ENCODE measurements at regions not wholly inside any gene's neighbourhood (a gene's known extent, or its start where the extent isn't known, plus 50 kb on each side); places are given as distances from the start of the nearest gene placed in this dataset.

DNA sequence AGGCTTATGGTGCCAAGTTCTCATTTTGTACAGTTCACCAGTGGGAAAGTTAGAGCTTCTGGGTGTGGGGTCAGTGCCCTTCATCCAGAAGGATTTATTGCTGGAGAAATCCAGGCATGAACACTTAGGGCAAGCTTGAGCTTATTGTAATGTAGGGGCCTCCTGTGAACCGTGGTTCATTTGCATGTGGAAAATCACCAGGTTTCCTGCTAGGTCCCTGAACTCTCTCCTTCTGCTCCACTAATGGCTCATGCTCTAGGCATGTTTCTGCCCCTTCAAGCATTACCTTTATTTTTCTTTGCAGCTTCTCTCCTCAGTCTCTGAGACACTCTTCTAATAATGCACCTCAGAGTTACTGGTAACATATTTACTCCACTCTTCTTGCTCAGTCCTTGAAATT, 79.3 kb upstream of the FAM98A start:
- DNase-seq (ENCODE audit: low read depth in 4 of 4, low spot score in 1 of 4): no peak

DNA sequence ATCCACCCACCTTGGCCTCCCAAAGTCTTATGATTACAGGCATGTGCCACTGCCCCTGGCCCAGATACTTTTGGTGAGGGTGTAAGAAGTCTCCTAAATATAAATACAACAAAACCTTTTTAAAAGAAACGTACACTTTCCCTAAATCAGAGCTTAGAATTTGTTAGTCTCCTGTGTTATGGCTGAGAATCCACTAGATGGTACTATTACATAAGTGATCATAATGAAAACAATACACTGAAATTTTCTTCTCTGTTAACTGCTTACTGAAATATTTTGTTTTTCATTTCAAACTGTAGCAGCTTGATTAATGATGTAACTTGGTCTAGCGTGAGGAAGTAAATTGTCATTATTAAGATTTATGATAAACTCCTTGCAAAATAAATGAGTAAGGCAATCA, 74.8 kb upstream of the FAM98A start:
- no peak for DNase-seq (ENCODE audit: low read depth in 4 of 4, low spot score in 1 of 4)

DNA sequence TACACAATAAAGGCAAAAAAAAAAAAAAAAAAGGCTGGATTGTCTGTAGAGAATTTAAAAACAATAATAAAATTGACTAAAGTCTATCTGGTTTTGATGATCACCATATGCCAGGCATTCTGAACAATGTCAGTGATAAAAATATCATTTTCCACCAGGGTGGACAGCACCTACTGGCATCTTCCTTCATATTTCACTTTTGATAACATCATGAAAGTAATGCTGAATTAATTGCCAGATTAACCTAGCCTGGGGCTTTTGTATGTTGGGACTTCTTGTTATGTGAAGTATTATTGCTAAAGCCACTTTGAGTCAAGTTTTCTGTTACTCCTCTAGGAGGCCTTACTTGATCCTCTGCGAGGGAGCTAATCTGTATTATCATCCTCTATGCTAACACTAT, 73.8 kb upstream of the FAM98A start:
- DNase-seq (ENCODE audit: low read depth in 4 of 4, low spot score in 1 of 4): no peak

DNA sequence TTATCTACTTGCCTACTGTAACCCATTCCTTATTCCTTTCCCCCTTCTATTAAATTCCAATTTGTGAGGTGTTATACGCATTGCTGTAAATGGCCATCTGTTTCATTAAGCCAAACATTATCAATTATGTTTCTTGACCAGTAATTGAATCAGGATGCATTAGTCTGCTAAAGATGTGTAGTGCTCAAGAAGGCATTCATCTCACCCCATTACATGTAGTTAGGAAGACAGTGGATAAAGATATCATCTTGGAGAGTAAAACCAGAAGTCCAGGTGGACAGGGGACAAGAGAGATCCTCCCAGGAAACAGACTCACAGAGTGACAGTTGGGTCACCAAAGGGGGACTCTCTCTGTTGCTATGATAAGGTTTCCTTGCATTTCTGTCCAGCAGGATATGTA, 73.3 kb upstream of the FAM98A start:
- no peak for DNase-seq (ENCODE audit: low read depth in 4 of 4, low spot score in 1 of 4)

DNA sequence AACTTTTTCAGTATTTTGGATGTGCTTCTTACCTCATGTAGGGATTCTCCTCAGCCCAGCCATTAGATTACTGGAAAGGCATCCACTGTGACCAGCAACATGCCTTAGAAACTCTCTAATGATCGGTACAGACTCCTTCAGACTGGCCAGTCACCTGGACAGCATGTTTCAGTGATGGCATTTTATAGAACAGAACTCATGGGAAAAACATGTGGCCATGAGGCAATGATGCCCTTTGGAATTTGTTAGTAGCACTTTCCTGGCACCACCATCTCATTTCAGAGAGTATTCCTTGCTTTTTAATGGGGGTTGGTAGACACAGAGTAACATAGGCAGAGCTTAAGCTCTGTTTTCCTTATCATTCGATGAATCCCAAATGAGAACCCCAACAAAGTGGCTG, 72.1 kb upstream of the FAM98A start:
- no peak for DNase-seq (ENCODE audit: low read depth in 4 of 4, low spot score in 1 of 4)

- no peak for DNase-seq (ENCODE audit: low read depth in 4 of 4, low spot score in 1 of 4)
These were observed 71.4 kb upstream of the FAM98A start for GRCh38 chr2:33670392-33670937.

GRCh38 chr2:33666879-33667278, 67.8 kb upstream of the FAM98A start:
- DNase-seq (ENCODE audit: low read depth in 4 of 4, low spot score in 1 of 4): no peak

DNA sequence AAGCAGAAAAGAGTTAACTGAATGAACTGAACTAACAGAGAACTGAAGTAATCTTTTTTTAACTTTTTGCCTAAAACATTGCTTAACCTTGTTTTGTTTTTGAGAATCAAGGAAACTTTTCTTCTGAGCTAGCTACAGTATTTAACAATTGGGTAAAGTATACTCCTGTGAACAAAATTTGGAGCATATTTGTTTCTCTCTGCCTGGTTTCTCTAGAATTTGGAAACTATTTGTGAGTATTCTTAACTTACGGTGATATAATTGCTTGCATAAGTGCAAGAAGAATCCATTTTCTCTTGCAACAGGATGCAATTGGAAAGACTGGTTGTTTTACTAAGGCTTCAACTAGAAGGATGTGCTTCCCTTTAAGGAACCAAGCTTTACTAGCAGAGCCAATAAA, 65.9 kb upstream of the FAM98A start:
- no peak for DNase-seq (ENCODE audit: low read depth in 4 of 4, low spot score in 1 of 4)

- DNase-seq (ENCODE audit: low read depth in 4 of 4, low spot score in 1 of 4): no peak
These were observed 61.5 kb upstream of the FAM98A start for GRCh38 chr2:33660416-33661123.

GRCh38 chr2:33655626-33656320, 56.7 kb upstream of the FAM98A start:
- DNase-seq (ENCODE audit: low read depth in 4 of 4, low spot score in 1 of 4): no peak

GRCh38 chr2:33652830-33653229, 53.7 kb upstream of the FAM98A start:
- no peak for DNase-seq (ENCODE audit: low read depth in 4 of 4, low spot score in 1 of 4)

GRCh38 chr2:33650171-33650570, 51.1 kb upstream of the FAM98A start:
- DNase-seq (ENCODE audit: low read depth in 4 of 4, low spot score in 1 of 4): no peak
